GM19452 (cell line): ENCODE measurements at regions not wholly inside any gene's neighbourhood (a gene's known extent, or its start where the extent isn't known, plus 50 kb on each side); places are given as distances from the start of the nearest gene placed in this dataset.

Source experiments
- ATAC-seq: cut with Tn5 transposase; IDR thresholded peaks from one replicate; pipeline ENCODE4 v1.9.1; 2021; ENCODE audit not compliant: unreplicated experiment

DNA sequence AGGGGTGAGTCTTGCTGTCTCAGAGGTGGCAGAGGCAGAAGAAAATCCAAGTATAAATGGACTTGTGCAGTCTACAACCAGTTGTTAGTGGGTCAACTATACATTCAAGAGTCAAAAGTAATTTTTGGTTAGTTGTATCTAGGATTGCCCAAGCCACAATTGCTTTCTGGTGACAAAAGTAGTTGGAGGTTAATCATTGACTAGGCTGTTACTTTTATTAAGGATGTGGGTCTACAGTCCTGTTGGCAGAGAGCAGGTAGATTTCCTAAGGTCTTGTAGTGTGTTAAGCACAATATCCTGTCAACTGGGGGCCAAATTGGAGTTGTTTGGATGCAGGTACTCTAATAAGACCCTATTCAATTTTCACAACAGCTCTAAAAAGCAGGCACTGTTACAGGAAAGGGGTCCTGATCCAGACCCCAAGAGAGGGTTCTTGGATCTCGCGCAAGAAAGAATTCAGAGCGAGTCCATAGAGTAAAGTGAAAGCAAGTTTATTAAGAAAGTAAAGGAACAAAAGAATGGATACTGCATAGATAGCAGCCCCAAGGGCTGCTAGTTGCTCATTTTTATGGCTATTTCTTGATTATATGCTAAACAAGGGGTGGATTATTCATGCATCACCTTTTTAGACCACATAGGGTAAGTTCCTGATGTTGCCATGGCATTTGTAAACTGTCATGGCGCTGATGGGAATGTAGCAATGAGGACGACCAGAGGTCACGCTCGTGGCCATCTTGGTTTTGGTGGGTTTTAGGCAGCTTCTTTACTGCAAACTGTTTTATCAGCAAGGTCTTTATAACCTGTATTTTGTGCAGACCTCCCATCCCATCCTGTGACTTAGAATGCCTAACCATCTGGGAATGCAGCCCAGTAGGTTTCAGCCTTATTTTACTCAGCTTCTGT lies 232.6 kb upstream of the SRRM4 start:
- ATAC-seq: no peak

GRCh38 chr12:118749646-118750045 lies 231.7 kb upstream of the SRRM4 start:
- no peak for ATAC-seq

DNA sequence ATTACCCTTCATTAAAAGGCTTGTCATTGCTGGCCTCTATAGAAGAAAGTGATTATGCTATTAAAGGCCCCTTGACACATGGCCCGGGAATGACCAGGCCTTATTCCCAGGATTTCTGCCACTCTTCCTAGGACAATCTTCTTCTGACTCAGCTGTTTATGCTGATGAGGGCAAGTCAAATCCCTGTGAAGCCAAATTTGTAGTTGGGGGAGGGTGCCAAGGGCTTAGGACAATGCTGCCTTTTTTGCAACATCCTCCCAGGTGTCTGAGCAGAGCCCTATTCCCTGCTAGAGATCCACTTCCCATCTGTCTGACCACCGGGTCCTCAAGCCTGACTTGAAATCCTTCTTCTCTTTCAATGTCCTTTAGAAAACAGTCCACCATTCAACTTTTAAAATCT lies 230.7 kb upstream of the SRRM4 start:
- no peak for ATAC-seq

- ATAC-seq: no peak
Observed at GRCh38 chr12:118751355-118751754, 230.0 kb upstream of the SRRM4 start.

GRCh38 chr12:118760623-118761022 lies 220.7 kb upstream of the SRRM4 start:
- ATAC-seq: no peak

GRCh38 chr12:118763234-118763633 lies 218.1 kb upstream of the SRRM4 start:
- ATAC-seq: no peak

- no peak for ATAC-seq
Observed at GRCh38 chr12:118773956-118774723, 207.2 kb upstream of the SRRM4 start.

DNA sequence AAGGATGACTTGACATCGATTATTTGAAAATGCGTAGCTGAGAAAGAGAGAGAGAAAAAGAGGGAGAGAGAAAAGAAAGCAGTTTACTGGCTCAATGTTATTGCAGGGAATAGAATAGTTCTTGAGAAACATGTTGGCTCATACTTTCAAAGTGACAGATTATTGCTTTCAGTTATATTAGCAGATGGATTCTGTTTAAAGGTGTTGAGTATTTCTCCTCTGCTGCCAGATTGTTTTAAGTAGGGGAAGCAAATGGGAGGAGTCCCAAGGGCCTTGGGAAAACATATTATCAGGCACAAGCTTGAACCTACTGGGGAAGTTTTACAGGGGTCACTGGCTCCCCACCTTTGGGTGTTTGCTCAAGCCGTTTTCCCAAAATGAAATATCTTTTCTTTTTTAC lies 203.8 kb upstream of the SRRM4 start:
- ATAC-seq: no peak

DNA sequence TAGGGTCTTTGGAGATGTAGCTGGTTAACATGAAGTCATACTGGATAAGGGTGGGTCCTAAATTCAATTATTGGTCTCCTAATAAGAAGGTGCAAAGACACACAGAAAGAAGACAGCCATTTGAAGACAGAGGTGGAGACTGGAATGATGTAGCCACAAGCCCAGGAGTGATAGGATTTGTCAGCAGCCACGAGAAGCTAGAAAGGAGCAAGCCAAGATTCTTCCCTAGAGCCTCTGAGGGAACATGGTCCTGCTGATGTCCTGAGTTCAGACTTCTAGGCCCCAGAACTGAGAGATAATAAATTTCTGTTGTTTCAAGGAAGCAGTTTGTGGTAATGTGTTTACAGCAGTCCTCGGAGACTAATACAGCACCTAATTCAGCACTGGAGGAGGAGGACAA lies 203.3 kb upstream of the SRRM4 start:
- no peak for ATAC-seq

DNA sequence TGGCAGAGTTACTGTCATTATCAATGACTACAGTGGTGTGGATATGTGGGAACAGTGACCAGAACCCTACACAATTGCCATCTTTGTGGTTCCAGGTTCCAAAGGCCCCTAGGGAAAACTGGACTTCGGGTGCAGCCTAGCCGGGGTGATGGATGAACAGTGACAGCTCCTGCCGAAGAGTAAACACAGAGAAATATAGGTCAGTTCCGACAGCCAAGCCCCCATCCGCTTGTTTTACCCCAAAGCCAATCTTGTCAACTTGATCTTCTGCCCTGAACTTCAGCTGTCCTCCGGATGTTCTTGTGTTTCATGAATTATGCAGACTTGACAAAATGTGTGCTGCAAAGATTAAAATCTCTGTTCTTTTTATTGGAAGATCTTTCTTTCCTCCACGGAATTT lies 200.4 kb upstream of the SRRM4 start:
- ATAC-seq: no peak

GRCh38 chr12:118781692-118782091 lies 199.6 kb upstream of the SRRM4 start:
- no peak for ATAC-seq

GRCh38 chr12:118783703-118784102 lies 197.6 kb upstream of the SRRM4 start:
- no peak for ATAC-seq

DNA sequence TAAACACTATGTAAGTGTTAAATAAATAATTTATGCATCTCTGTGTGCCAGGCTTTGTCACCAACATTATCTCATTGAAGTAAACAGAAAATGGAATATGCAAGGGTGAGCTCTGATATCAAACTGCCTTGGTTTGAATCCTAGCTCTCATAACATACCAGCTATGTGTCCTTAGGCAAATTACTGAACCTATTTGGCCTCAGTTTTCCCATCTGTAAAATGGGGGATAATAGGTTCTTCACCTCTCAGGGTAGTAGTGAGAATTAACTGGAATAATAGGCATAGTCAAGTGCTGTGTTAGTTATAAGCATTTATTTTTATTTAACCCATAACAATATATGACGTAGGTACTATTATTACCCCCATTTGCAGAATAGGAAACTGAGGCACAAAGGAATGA lies 190.8 kb upstream of the SRRM4 start:
- no peak for ATAC-seq

- no peak for ATAC-seq
Observed at GRCh38 chr12:118813778-118814357, 167.5 kb upstream of the SRRM4 start.

GRCh38 chr12:118816296-118816695 lies 165.0 kb upstream of the SRRM4 start:
- ATAC-seq: no peak

DNA sequence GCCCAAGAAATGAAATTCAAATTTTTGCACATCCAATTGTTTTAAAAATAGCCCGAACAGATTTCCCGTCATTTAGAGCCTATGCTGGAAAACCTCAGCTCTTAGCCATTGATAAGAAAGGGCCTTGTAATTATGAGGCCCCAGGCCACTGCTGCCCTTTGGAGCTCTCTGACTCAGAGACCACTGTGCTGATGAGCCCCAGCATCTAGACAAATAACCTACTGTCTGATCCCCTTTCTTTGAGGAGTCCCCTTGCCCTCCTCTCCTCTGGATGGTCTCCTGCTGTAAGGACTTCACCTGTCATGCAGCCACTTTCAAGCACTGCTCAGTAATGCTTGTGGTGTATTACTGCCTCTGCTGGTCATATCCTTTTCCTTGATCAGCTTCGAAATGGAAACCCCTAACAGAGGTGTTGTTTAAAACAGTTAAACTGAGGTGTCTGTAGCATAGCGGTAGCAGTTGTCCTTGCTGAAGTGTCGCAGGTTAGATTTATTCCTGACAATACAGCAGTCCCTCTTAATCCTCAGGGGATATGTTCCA lies 159.9 kb upstream of the SRRM4 start:
- ATAC-seq: no peak

DNA sequence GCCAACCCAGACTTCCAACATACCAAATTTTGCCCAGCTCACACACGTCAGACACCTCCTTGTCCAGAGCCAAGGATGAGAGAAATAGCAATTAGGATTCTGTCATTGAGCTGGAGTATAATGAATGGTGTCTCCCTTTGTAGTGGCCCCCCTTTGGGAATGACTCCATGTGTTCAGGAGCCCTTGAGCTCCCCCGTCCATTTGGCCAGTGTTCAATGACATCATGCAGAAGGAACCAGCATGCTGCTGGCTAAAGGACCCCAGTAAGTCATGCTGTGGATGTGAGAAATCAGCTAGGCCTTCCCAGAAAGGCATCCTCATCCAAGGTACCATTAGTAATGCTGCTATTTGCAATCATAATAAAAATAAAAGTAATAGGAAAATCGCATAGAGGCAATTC lies 158.8 kb upstream of the SRRM4 start:
- no peak for ATAC-seq

DNA sequence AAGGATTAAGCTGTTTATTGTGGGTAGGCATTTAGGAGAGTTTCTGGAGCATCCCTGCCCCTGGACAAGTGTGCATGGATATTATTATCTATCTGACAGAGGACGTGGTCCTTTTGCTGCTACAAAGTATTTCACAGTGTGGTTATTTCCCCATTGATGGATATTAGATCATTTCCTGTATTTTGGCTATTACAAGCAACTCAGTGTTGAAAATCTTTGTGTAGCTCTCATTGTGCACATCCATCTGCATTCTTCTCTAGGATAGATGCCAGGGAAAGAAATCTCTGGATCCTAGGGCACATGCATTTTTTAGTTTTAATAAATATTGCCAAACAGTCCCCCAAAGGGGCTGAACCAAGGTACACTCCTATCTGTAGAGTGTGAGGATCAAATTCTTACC lies 154.3 kb upstream of the SRRM4 start:
- no peak for ATAC-seq

DNA sequence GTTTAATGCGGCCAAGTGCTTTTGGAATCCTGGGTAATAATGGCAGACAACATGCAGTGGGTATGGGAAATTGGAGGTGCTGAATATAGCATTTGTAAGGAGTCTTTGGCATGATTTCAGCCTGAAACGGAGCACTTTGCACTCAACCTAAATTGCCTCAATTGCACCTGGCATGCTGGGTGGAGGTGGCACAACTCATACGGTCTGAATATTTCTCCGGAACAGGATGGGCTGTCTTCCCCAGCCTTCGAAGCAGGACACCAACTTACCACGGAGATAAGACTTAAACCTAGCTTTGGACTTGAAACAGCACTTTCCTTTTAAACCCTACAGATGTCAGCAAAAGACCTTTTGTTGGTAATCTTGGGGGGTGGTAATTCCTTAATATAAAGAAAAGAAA lies 153.7 kb upstream of the SRRM4 start:
- ATAC-seq: no peak

DNA sequence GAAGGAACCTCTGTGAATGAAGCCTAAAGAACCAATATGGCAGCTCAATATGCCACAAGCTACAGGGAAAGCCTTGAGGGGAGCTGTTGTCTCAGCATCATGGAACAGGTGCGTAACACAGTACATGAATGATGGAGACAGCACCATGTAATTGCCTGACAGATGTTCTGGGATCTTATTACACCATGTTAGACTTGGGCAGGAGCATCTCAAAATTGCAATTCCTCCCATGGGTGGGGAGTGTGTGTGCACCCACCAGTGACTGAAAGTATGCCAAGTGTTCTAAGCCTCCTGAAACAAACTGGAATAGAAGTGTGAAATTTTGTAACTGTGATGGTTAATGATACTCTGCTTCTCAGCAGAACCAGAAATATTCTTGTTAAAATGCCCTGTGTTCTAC lies 151.0 kb upstream of the SRRM4 start:
- no peak for ATAC-seq

DNA sequence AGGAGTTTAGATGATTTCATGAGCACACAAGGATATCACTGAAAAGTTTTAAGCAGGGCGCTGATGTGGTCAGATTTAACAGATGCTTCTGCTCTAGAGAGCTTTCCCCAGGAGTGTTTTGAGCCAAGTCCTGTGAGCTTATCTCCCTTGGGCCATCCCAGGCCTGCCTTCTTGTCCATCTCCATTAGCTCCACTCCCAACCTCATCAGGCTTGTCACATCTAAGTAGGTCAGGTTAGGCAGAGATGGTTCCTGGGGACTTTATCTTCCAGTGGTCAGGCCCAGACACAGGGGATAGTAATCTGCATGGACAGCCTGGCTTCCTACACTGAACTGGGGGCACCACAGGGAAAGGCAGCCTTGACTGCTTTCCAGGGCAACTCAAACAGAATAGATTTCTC lies 145.4 kb upstream of the SRRM4 start:
- no peak for ATAC-seq

DNA sequence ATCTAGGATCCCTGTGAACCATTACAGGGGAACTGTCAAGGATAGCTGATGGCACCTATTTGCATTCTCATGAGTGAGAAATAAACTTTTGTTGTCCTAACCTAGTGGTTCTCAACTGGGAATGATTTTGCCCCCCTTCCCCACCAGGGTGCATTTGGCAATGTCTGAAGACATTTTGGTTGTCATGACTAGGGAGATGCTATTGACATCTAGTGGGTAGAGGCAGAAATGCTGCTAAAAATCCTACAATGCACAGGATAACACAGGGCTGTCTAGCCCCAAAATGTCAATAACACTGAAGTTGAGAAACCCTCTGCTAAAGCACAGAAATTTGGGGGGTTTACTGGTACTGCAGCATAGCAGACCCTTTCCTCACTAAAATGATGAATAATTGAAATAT lies 140.9 kb upstream of the SRRM4 start:
- no peak for ATAC-seq
